HG03442 (cell line): ENCODE measurements at regions not wholly inside any gene's neighbourhood (a gene's known extent, or its start where the extent isn't known, plus 50 kb on each side); places are given as distances from the start of the nearest gene placed in this dataset.

Experiments used
- ATAC-seq: cut with Tn5 transposase; IDR thresholded peaks from one replicate; pipeline ENCODE4 v1.9.1; 2021; ENCODE audit warnings: mild to moderate bottlenecking, moderate library complexity; ENCODE audit not compliant: unreplicated experiment

GRCh38 chr5:144103611-144104485 is 66.6 kb downstream of the YIPF5 start:
- no peak for ATAC-seq

GRCh38 chr5:144105371-144105770 is 65.1 kb downstream of the YIPF5 start:
- no peak for ATAC-seq

- ATAC-seq: no peak
Observed at GRCh38 chr5:144108131-144108530, 62.3 kb downstream of the YIPF5 start.
